H54 (cell line): ENCODE measurements at regions not wholly inside any gene's neighbourhood (a gene's known extent, or its start where the extent isn't known, plus 50 kb on each side); places are given as distances from the start of the nearest gene placed in this dataset.

Experiments
- DNase-seq: peaks from one replicate; pipeline ENCODE4 v3.0.0; 2011; ENCODE audit warnings: low spot score, mixed read lengths; ENCODE audit not compliant: insufficient read length
- FAIRE-seq: peaks from 3 replicates; lab custom pipeline; 2011; peaks lifted over from hg19 to GRCh38; lab: Jason Lieb, UNC
- POLR2A ChIP-seq: IDR thresholded peaks from 2 replicates; pipeline ENCODE4 v1.6.1; 2011; ENCODE audit warnings: low read depth, mild to moderate bottlenecking, low read length

DNA sequence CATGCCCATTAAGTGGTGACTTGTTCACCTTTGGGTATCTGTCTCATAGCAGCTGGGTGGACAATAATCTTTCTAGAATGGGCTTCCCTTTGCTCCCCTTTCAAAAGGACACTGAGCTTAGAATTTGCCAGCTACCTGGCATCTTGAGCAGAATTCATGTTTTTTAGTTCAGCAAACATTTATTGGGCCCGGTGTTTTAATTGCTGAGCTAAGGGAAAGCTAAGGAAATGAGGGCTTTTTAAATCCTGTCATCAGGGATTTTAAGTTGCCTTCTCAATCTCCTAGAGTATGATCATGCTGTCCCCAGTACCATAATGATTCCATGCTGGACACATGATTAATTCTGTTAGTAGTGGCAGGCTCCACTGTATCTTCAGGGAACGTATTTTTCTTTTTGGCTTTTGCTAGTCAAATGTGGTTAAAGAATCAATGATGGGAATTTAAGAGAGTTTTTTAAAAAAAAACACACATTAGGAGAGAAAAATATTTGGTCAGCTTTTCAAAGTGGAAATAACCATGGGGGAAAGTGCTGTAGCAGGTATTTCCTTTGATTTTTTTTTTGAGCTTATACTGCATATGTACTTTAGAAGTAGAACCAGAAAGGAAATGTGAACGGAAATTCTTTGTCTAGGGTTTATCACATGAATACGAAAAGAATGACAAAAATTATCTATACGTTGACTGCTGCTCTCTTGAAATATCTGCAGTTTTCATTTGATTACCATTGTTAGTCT is 208.9 kb downstream of the CLCN4 start:
- DNase-seq (no peak), FAIRE-seq (no peak)
- TF ChIP-seq POLR2A: no peak

DNA sequence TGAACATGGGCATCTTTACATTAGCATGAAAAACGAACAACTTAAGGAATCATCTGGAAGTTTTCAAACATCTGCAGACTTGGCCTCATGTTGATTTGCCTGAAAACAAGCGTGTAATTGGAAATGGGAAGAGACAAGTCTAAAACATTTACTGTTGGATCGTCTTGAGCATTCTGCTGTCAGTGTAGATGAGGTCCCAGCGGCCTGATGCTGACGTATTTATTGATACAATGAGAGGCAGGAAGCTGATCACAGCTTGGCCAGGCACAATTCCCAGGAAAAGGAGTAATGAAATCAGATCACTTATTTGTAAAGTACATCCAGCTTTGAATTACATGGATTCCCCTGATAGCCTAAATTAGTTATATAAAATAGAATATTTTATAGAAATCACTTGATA is 210.6 kb downstream of the CLCN4 start:
- no peak for DNase-seq
- FAIRE-seq: no peak
- no peak for TF ChIP-seq POLR2A

DNA sequence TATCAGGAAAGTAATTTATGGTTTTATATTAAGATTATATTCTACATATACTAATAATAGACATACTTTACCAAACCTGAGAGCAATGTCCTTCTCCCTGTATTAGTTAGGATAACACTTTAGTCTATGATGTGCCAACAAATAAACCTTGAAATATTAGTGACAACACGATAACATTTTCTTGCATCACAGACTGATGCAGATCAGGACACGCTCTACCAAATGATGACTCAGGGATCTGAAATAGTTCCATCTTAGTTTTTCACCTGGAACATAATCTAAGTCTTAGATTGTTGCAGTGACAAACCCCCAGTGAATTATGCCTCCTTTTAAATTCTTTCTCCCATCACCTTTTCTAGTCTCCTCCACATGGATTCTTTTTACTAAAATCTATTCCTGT is 214.2 kb downstream of the CLCN4 start:
- no peak for TF ChIP-seq POLR2A
- no peak for FAIRE-seq

DNA sequence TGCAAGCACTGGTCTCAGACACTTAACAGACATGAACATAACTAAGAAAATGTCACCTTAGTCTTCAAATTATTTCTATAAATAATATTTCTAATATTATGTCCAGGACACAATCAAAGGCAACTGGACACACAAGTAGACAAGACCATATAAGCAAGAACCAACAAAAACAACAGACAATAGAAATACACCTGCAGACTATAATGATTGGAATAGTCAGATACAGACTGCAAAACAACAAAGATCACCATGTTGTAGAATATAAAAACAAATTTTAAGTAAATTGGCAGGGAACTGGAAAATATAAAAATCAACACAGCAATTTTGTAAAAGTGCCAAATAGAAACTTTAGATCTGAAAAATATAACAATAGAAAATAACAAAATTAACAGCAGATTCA is 220.7 kb downstream of the CLCN4 start:
- no peak for TF ChIP-seq POLR2A
- DNase-seq: no peak
- no peak for FAIRE-seq

More for the DNA sequence above, 214.2 kb downstream of the CLCN4 start:
- no peak for DNase-seq

DNA sequence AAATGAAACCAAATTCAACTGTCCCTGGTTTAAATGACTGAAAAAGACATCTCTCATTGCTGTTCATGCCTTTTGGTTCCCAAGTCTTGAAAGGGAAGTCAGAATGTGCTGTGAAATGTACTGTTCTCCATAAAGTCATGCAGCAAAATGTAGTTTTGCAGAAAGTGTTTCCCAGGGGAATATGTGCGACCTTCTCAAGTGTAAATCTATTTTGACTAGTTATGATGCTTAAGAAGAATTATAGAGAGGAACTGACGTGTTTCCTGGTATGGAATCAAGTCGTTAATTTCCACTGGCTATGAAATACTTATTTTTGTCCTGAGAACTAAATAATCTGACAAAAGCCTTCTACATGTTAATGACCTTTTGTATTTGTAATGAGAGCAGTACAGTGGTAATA is 223.1 kb downstream of the CLCN4 start:
- no peak for FAIRE-seq
- TF ChIP-seq POLR2A: no peak
- no peak for DNase-seq

DNA sequence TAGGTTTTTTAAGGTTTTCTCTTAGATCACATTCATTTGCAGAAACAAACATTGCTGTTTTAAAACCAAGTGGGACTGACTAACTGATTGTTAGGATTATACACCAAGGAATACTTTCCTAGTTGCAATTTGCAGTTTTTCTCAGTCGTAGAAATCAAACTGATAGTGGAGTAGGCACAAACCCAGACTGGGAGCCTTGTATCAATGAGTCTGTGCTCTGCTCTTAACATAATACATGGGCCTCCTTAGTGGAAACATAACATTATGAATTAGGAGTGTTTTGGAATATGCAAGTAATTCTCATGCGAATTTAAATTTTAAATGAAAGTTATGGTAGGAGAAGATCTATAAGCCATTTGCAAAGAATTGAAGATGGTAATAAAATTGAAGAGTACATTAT is 223.5 kb downstream of the CLCN4 start:
- FAIRE-seq (no peak), DNase-seq (no peak)
- no peak for TF ChIP-seq POLR2A

DNA sequence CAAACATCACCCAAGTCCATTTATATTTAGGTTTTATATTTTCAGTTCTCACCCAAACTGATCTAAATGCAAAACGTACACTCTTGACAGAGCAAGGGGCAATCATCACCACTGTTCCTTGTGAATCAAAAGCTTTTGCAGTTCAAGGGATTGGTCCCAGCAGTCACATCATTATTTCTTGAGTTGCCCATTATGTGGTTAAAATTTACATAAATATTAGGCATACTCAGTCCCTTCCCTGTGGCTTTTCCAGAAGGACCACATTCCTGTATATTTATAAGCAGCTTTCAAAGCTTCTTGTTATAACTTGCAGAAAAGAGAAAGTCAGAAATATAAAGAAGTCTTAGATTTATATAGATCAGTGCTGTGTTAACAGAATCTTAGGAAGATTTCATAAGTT is 224.4 kb downstream of the CLCN4 start:
- TF ChIP-seq POLR2A: no peak
- DNase-seq (no peak), FAIRE-seq (no peak)

DNA sequence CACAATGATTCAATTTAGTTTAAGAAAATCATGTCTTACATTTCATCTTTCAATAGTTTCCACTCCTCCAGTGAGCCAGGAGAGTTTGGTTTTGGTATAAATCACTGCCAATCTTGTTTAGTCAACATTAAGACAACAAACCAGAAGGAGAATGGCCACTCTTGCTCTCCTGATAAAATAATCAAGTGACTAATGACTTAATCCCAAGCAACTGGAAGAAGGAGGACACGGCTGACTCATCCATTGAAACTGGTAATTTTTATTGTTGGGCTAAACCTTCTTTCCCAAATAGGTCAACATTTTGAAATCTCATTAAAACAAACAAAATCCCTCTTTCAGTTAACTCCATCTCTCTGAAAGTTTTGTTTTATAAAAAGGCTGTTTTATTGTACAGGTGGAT is 230.2 kb downstream of the CLCN4 start:
- TF ChIP-seq POLR2A: no peak
- DNase-seq: no peak
- no peak for FAIRE-seq

DNA sequence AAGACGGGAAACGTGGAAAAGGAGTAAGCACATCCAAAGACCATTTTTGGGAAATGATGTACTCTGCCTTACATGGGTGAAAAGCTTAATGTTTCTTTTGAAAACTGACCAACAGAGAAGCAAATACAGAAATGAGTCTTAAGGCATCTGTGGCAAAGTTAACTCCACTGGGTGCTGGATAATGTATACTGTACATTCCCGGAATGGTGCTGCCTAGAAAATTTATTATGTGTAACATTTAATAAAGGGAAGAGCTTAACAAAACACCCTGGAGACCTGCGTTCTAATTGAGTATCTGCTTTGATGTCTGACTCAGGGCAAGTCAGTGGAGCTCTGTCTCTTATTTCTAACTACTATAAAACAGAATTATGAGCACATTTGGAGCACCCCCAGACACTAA is 230.2 kb downstream of the MID1 start:
- TF ChIP-seq POLR2A: no peak
- no peak for FAIRE-seq
- no peak for DNase-seq

DNA sequence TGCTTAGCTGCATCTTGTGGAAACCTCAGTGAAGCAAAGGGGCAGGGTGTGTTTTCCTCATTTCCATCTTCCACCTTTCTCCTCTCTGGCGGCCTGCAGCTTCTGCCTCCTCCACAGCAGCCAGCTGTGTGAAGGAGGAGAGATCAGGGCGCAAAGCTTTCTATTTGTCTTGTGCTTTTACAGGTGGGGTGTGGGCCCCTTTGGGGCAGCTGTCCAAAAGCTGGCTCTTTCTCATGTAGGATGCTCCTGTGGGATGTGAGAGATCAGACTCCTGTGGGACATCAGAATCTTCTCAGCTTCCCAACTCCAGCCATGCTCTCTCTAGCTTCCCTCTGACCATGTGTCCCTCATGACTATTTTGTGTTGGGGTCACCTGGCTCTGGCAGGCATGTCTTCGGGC is 227.1 kb downstream of the MID1 start:
- no peak for FAIRE-seq
- no peak for DNase-seq
- TF ChIP-seq POLR2A: no peak

DNA sequence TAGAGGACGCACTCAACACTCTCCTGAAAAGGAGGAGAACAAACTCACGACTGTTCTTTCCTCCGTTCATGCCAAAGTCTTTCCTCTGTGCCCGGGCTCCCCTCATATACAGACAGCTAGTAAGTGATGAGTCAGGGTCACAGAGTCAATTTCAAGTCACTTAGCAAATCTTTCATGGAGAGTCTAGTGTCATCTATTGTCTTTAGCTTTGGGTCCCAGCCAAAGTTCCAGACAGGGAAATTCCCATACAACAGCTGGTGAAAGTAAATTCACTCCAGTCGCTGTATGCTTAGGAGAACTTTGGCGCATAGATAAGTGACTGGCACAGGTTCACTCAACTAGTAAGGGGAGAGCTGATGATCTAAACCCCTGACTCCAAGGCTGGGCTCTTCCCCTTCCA is 226.5 kb downstream of the MID1 start:
- DNase-seq: no peak
- no peak for FAIRE-seq

DNA sequence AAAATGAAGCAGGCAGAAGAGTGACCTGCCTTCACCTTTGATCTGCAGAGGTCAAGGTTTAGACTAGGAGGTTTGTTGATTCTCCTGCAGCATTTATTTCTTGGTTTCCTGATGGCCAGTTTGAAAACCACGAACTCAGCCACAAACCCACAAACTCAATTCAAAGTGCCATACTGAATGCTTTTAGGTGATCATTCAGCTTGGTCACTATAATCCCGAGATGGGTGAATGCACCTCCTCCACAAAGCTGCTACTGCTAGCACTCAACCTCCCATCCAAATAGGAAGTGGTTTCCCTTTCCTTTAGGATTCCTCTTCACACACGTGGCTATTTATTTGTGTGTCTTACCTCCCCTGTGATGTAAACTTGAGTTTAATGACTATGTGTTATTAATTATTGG is 225.2 kb downstream of the MID1 start:
- DNase-seq (no peak), FAIRE-seq (no peak)
- no peak for TF ChIP-seq POLR2A

More for the DNA sequence above, 226.5 kb downstream of the MID1 start:
- no peak for TF ChIP-seq POLR2A
